Uterus (tissue), 3 donors: ENCODE measurements at regions not wholly inside any gene's neighbourhood (a gene's known extent, or its start where the extent isn't known, plus 50 kb on each side); places are given as distances from the start of the nearest gene placed in this dataset.
"Not testable (repeated sequence)": the region's sequence is repeated elsewhere in the genome, so short reads cannot be mapped to it uniquely, and the experiment has no call there.

Experiments used
- DNase-seq, 2 donors: peaks; one replicate each; pipeline ENCODE4 v3.0.0-alpha.2; 2019 to 2020
- H3K27ac ChIP-seq, 2 donors: fragments of 200-600 bp; sonication (generic); 1 replicate in 1 of 2; 2 replicates in 1 of 2; pipeline ENCODE4 v1.5.1; 2016 to 2018
- H3K27me3 ChIP-seq, 2 donors: fragments of 200-600 bp; sonication (generic); one replicate each; pipeline ENCODE4 v1.5.1; 2018 to 2019; ENCODE audit warnings: control low read depth in 1 of 2
- H3K36me3 ChIP-seq, 2 donors: fragments of 200-600 bp; sonication (generic); one replicate each; pipeline ENCODE4 v1.5.1; 2019; ENCODE audit warnings: control low read depth in 1 of 2
- H3K4me1 ChIP-seq, 2 donors: fragments of 200-600 bp; sonication (generic); one replicate each; pipeline ENCODE4 v1.5.1; 2018 to 2019; ENCODE audit warnings: control low read depth in 1 of 2
- H3K4me3 ChIP-seq, 2 donors: fragments of 200-600 bp; sonication (generic); 1 replicate in 1 of 2; 2 replicates in 1 of 2; pipeline ENCODE4 v1.5.1; 2018 to 2019; ENCODE audit warnings: mild to moderate bottlenecking in 1 of 2
- H3K9me3 ChIP-seq, 2 donors: fragments of 200-600 bp; sonication (generic); one replicate each; pipeline ENCODE4 v1.5.1; 2019; ENCODE audit warnings: control low read depth in 1 of 2
- POLR2A ChIP-seq, 2 donors: fragments of 450-650 bp; IDR thresholded peaks; one replicate each; pipeline ENCODE4 v1.6.1; 2016; ENCODE audit warnings: antibody characterized with exemption in 2 of 2, mild to moderate bottlenecking in 1 of 2, moderate library complexity in 1 of 2
- intact Hi-C: fragments of 100-400 bp; cut with DNase I; formaldehyde crosslinking; loops from one replicate; pipeline ENCODE4 v1.15.1; 2023; ENCODE audit warnings: low total_unique reads
- TF ChIP-seq, protein P1 (sequence below), 4 experiments: fragments of 200-600 bp in 2 of 4; fragments of 450-650 bp in 2 of 4; sonication (generic) in 2 of 4; IDR thresholded peaks; one replicate each; pipeline ENCODE4 v1.5.1; 2016 to 2019; ENCODE audit warnings: antibody characterized with exemption in 4 of 4, mild to moderate bottlenecking in 2 of 4, moderate library complexity in 1 of 4
- donor health status: DM: yes; HTN: yes; CAD: no.

DNA sequence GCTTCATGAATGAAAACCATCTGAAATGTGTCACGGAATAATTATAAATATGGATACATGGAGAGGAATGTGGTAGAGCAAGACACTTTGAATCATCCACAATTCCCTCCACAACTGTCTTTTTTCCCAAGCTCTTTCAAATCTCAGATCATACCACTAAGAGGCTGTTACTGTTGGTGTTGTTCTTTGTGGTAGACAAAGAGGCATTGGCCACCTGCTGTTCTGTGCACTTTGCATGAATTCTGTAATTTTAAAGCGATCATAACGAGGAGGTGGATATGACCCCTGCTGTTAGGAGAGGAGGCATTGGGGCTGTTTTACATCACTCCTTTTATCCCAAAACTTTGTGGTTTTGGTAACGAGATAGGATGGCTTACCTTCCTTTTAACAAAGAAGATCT, 141.2 kb upstream of the KLF6 start:
- no peaks in the 10 kb centered on the region for H3K36me3 ChIP-seq

DNA sequence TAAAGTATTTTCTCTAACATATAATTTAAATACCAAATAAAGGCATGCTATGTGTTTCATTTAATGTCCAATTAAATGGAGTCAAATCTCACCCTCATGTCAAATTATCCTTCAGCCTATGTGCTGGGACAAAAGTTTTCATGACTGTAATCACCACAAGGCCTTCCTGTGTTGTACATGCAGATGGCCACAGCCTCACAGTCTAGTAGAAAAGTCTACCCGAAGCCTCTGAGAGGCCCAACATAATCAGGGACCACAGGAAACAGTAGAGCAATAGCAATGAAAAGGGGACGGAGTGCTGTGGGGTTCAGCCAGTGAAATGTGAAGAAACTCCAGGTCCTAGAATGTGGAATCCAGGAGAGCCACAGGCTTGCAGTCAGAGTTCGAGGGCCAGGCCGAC, 140.2 kb upstream of the KLF6 start:
- Histone ChIP-seq H3K9me3 (no peaks in the 10 kb centered on the region), H3K27ac (no peak overlapping the region), H3K36me3 (no peaks in the 10 kb centered on the region), H3K27me3 (no peaks in the 10 kb centered on the region), H3K4me1 (no peaks in the 10 kb centered on the region), H3K4me3 (no peak overlapping the region)
- TF ChIP-seq, protein P1, sequence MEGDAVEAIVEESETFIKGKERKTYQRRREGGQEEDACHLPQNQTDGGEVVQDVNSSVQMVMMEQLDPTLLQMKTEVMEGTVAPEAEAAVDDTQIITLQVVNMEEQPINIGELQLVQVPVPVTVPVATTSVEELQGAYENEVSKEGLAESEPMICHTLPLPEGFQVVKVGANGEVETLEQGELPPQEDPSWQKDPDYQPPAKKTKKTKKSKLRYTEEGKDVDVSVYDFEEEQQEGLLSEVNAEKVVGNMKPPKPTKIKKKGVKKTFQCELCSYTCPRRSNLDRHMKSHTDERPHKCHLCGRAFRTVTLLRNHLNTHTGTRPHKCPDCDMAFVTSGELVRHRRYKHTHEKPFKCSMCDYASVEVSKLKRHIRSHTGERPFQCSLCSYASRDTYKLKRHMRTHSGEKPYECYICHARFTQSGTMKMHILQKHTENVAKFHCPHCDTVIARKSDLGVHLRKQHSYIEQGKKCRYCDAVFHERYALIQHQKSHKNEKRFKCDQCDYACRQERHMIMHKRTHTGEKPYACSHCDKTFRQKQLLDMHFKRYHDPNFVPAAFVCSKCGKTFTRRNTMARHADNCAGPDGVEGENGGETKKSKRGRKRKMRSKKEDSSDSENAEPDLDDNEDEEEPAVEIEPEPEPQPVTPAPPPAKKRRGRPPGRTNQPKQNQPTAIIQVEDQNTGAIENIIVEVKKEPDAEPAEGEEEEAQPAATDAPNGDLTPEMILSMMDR (IDR thresholded peaks at IDR 0.05) = no peak
- TF ChIP-seq POLR2A (IDR thresholded peaks at IDR 0.05) = no peak
- intact Hi-C loops = no loop called here
- no peak for DNase-seq

More for the DNA sequence above, 141.2 kb upstream of the KLF6 start:
- TF ChIP-seq POLR2A (IDR thresholded peaks at IDR 0.05) = no peak
- TF ChIP-seq, protein P1 (IDR thresholded peaks at IDR 0.05) = no peak
- H3K27ac ChIP-seq = no peak overlapping the region
- no peak overlapping the region for H3K4me3 ChIP-seq
- H3K9me3 ChIP-seq = no peaks in the 10 kb centered on the region
- intact Hi-C loops = no loop called here
- DNase-seq = no peak
- H3K4me1 ChIP-seq = no peaks in the 10 kb centered on the region
- H3K27me3 ChIP-seq = no peaks in the 10 kb centered on the region

DNA sequence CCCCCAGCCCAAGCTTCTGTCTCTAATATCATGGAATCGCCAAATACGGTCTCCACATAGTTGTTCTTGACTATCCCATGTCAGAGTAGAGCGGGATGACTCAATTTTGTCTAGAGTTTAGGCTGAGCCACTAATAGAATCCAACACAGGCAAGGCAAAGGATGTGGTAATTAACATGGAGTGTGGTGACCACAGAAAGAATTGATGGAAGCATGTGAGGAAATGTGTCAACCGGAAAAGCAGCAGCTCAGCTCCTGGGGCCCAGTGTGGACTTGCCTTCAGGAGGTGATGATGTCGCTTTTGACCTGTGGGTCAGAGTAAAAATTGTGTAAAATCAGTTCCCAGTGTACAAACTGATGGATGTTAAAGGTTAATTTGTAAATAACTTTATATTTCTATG, 139.3 kb upstream of the KLF6 start:
- Histone ChIP-seq H3K27ac (no peak overlapping the region), H3K9me3 (no peaks in the 10 kb centered on the region), H3K36me3 (no peaks in the 10 kb centered on the region), H3K4me3 (no peak overlapping the region), H3K4me1 (no peaks in the 10 kb centered on the region), H3K27me3 (no peaks in the 10 kb centered on the region)
- TF ChIP-seq, protein P1 (IDR thresholded peaks at IDR 0.05) = no peak
- no peak for TF ChIP-seq POLR2A (IDR thresholded peaks at IDR 0.05)
- intact Hi-C loops = no loop called here
- DNase-seq = no peak

DNA sequence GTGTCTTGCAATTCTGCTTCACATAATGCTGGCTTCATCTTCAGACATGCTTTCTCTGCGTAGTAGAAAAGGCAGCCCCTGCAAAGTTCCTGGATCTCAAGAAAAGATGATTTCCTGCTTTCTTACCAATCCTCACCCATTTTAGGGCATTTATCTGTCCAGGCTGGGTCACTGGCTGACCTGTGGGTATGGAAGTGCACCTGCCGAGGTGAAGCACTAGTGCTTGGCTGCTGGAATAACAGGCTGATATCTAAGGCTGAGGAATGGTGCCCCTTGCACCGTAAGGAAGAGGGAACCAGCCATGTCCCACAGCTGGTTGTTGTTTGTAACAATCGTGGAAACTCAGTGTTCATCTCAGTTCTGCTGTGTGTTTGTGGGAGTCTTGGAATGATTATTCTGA, 138.0 kb upstream of the KLF6 start:
- TF ChIP-seq POLR2A (IDR thresholded peaks at IDR 0.05) = no peak
- TF ChIP-seq, protein P1 (IDR thresholded peaks at IDR 0.05) = no peak
- H3K4me3 ChIP-seq = no peak overlapping the region
- H3K9me3 ChIP-seq = no peaks in the 10 kb centered on the region
- intact Hi-C loops = no loop called here
- H3K27me3 ChIP-seq = no peaks in the 10 kb centered on the region
- no peak overlapping the region for H3K27ac ChIP-seq
- DNase-seq = no peak
- H3K36me3 ChIP-seq = no peaks in the 10 kb centered on the region
- H3K4me1 ChIP-seq = no peaks in the 10 kb centered on the region

DNA sequence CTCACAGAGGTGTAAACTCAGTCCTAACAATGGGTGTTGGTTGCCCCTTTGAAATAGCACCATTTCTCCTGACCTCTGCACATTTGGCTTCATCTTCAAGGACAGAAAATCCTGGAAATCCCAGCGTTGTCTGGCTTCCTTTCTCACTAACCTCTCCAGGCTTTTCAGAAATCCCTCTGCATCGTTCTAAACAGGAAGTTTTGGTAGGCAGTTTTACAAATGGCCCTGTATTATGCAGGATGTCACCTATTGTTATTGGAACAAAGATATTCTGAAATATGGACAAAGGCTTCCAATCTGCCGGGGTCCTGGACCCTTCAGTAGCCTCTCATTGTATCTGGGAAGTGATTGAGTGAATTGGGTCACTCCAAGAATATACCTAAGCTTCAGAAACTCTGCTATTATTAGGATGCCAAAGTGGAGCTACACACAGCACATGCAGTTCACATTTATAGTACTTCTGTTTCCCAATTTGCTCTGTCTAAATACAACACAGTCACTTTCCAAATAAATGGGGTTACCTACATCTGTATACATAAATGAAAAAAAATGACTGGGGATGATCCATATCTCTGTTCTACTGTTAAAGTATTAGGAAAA, 134.8 kb upstream of the KLF6 start:
- intact Hi-C loops = no loop called here

DNA sequence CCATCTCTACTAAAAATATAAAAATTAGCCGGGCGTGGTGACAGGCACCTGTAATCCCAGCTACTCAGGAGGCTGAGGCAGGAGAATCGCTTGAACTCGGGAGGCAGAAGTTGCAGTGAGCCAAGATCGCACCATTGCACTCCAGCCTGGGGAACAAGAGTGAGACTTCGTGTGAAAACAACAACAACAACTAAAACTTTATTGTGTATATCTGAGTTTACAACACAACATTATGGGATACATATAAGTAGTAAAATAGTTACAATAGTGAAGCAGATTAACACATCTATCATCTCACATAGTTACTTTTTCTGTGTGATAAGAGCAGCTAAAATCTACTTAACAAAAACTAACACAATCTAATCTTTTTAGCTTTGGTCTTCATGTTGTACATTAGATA, 132.4 kb upstream of the KLF6 start:
- not testable (repeated sequence) for H3K9me3 ChIP-seq

More for the DNA sequence above, 134.8 kb upstream of the KLF6 start:
- Histone ChIP-seq H3K27ac (no peak overlapping the region), H3K9me3 (no peaks in the 10 kb centered on the region), H3K4me3 (no peak overlapping the region), H3K27me3 (no peaks in the 10 kb centered on the region), H3K4me1 (no peaks in the 10 kb centered on the region), H3K36me3 (no peaks in the 10 kb centered on the region)
- DNase-seq = no peak
- TF ChIP-seq POLR2A (IDR thresholded peaks at IDR 0.05) = no peak
- TF ChIP-seq, protein P1 (IDR thresholded peaks at IDR 0.05) = no peak

More for the DNA sequence above, 132.4 kb upstream of the KLF6 start:
- intact Hi-C loops, DNase-seq, H3K27ac ChIP-seq, H3K36me3 ChIP-seq, H3K4me3 ChIP-seq, H3K4me1 ChIP-seq, H3K27me3 ChIP-seq: not testable (repeated sequence)
